ENCODE measurements at regions not wholly inside any gene's neighbourhood (a gene's known extent, or its start where the extent isn't known, plus 50 kb on each side); places are given as distances from the start of the nearest gene placed in this dataset.

- TF ChIP-seq CTCF (IDR thresholded peaks at IDR 0.05 in 8 of 11, conservative IDR thresholded peaks at IDR 0.05 in 3 of 11): no peak
- no peak for TF ChIP-seq POLR2AphosphoS5 (IDR thresholded peaks at IDR 0.05)
- no peak for TF ChIP-seq POLR2A (IDR thresholded peaks at IDR 0.05)
- Histone ChIP-seq H3K27me3 (replicated peaks in 1 of 7) (no peaks in the 10 kb centered on the region), H3K36me3 (no peaks in the 10 kb centered on the region), H3K4me3 (no peak overlapping the region), H3K4me1 (no peaks in the 10 kb centered on the region), H3K9me3 (peaks cover 0 to 4% (median 0%) of the 10 kb centered on the region in 8 donors), H3K27ac (no peak overlapping the region)
- intact Hi-C loops (cut with DNase I; ENCODE audit: low total_unique reads): no loop called here
- no peak for DNase-seq
- WGBS, 5 donors: 90 to 95% (median 91%) methylated on average over 9 of the region's 9 CpGs
Measured at GRCh38 chr5:52199833-52200232, 587.9 kb upstream of the ITGA1 start.

GRCh38 chr5:52202256-52202655 lies 585.5 kb upstream of the ITGA1 start:
- no peaks in the 10 kb centered on the region for H3K4me1 ChIP-seq

GRCh38 chr5:52204310-52204709 lies 583.4 kb upstream of the ITGA1 start:
- TF ChIP-seq POLR2AphosphoS5 (IDR thresholded peaks at IDR 0.05) (no peak), POLR2A (IDR thresholded peaks at IDR 0.05) (no peak), CTCF (IDR thresholded peaks at IDR 0.05 in 8 of 11, conservative IDR thresholded peaks at IDR 0.05 in 3 of 11) (no peak)
- H3K36me3 ChIP-seq: no peaks in the 10 kb centered on the region
- WGBS, 5 donors: 49 to 57% (median 53%) methylated on average over 3 of the region's 3 CpGs
- DNase-seq: no peak
- H3K27me3 ChIP-seq (replicated peaks in 1 of 7): no peaks in the 10 kb centered on the region
- intact Hi-C loops (cut with DNase I; ENCODE audit: low total_unique reads): no loop called here
- no peak overlapping the region for H3K27ac ChIP-seq
- H3K9me3 ChIP-seq: peaks cover 0 to 4% (median 0%) of the 10 kb centered on the region in 8 donors
- H3K4me3 ChIP-seq: no peak overlapping the region
- H3K4me1 ChIP-seq: no peaks in the 10 kb centered on the region

More at GRCh38 chr5:52202256-52202655, 585.5 kb upstream of the ITGA1 start:
- peaks cover 0 to 4% (median 0%) of the 10 kb centered on the region in 8 donors for H3K9me3 ChIP-seq
- no peaks in the 10 kb centered on the region for H3K27me3 ChIP-seq (replicated peaks in 1 of 7)
- H3K36me3 ChIP-seq: no peaks in the 10 kb centered on the region
- intact Hi-C loops (cut with DNase I; ENCODE audit: low total_unique reads): no loop called here
- TF ChIP-seq POLR2AphosphoS5 (IDR thresholded peaks at IDR 0.05) (no peak), POLR2A (IDR thresholded peaks at IDR 0.05) (no peak), CTCF (IDR thresholded peaks at IDR 0.05 in 8 of 11, conservative IDR thresholded peaks at IDR 0.05 in 3 of 11) (no peak)
- DNase-seq: no peak
- 93 to 98% (median 96%) methylated on average over 14 of the region's 14 CpGs for WGBS, 5 donors
- no peak overlapping the region for H3K4me3 ChIP-seq
- no peak overlapping the region for H3K27ac ChIP-seq

Small RNAs in the stretch of these regions (small RNA-seq; reads per million reads assigned to genes)
- 0 to 0.07 (median 0) reads per million in 4 donors for gene RNA5SP182
